BJ (cell line): ENCODE measurements at regions not wholly inside any gene's neighbourhood (a gene's known extent, or its start where the extent isn't known, plus 50 kb on each side); places are given as distances from the start of the nearest gene placed in this dataset.
"Not testable (repeated sequence)": the region's sequence is repeated elsewhere in the genome, so short reads cannot be mapped to it uniquely, and the experiment has no call there.

Experiments used
- CTCF ChIA-PET: fragments of 350-600 bp; formaldehyde crosslinking; extraction: SDS; loops from one replicate; lab custom pipeline; 2021; ENCODE audit warnings: antibody characterized with exemption, inconsistent platforms; lab: Yijun Ruan, JAX
- POLR2A ChIA-PET: fragments of 300-600 bp; sonication (Branson Sonifier 250); formaldehyde crosslinking; extraction: SDS; loops from one replicate; lab custom pipeline; 2021; ENCODE audit warnings: antibody characterized with exemption; lab: Charles Lee
- DNase-seq: peaks from one replicate; pipeline ENCODE4 v3.0.0-alpha.2; 2011; ENCODE audit warnings: low read depth
- H3K27me3 ChIP-seq: 2 replicates; pipeline ENCODE4 v1.6.0; 2011; ENCODE audit warnings: low read length; ENCODE audit not compliant: control insufficient read depth, insufficient read depth
- H3K36me3 ChIP-seq: 2 replicates; pipeline ENCODE4 v1.5.1; 2011; ENCODE audit warnings: low read length; ENCODE audit not compliant: control insufficient read depth, insufficient read depth
- H3K4me3 ChIP-seq: 2 replicates; pipeline ENCODE4 v1.5.1; 2011; ENCODE audit warnings: low read depth, mild to moderate bottlenecking, control low read depth, low read length
- CTCF ChIP-seq: IDR thresholded peaks from 2 replicates; pipeline ENCODE4 v1.5.1; 2011; ENCODE audit warnings: low read depth, mild to moderate bottlenecking, control low read depth, inconsistent platforms, low read length, moderate library complexity; ENCODE audit not compliant: insufficient read depth

DNA sequence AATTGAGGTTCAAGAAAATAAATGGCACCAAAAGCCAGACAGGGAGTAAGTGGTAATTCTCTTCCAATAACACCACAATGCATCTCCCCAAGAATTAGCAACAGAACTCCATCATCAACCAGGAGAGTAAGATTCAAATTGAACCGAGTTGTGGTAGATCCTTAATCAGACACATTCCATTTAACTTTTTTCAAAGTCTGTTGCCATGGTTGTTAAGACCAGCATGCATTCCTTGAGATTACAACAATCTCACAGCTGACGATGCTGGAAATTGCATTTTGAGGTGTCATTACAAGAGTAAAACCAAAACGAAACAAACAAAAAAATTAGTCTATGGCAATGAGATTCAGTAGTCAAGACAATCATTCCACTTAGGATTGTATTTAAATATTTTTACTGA, 78.9 kb upstream of the ZNF462 start:
- DNase-seq = no peak
- no peak overlapping the region for H3K4me3 ChIP-seq
- CTCF ChIA-PET = no interaction called here
- H3K36me3 ChIP-seq = no peaks in the 10 kb centered on the region
- POLR2A ChIA-PET = no interaction called here
- TF ChIP-seq CTCF = no peak
- H3K27me3 ChIP-seq = no peaks in the 10 kb centered on the region

DNA sequence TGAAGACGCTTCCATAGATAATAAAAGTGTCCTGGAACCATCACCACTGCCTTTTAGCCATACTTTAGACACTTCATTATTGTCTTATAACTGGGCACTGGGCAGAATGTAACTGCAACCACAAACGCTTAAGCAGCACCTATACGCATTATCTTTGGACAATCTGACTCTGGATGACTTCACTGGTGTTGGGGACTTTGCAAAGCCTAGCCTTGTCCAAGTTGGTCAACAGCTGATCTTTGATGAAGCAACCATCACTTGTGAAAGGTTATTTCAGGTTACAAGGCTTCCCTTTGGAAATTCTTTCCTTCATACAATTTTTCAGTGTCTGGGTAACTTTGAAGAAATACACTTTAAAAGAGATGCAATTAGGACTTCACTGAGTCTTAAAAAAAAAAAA, 77.8 kb upstream of the ZNF462 start:
- Histone ChIP-seq H3K36me3 (no peaks in the 10 kb centered on the region), H3K4me3 (no peak overlapping the region), H3K27me3 (no peaks in the 10 kb centered on the region)
- POLR2A ChIA-PET = no interaction called here
- no peak for TF ChIP-seq CTCF
- CTCF ChIA-PET = no interaction called here
- DNase-seq = no peak

- CTCF ChIA-PET, H3K27me3 ChIP-seq, POLR2A ChIA-PET, DNase-seq, H3K4me3 ChIP-seq, H3K36me3 ChIP-seq: not testable (repeated sequence)
Measured at GRCh38 chr9:106788021-106788420, 74.9 kb upstream of the ZNF462 start.

DNA sequence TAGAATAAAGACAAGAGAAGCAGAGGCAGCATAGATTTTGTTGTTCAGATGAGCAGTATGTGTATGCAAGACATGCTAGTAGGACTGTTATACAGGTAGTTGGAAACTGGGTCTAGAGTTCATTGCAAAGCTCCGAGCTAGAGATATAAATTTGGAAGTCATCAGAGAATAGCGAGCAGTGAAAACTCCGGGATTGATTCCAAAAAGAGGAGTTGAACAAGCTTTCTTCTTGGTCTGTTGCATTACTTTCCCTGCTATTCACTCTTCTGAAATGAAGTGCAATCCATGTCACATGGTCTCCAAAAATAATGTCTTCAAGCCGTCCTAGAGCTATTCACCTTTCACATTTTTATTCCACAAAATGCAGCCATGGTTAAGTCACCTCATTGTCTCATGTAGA, 67.9 kb upstream of the ZNF462 start:
- Histone ChIP-seq H3K36me3 (no peaks in the 10 kb centered on the region), H3K27me3 (no peaks in the 10 kb centered on the region), H3K4me3 (no peak overlapping the region)
- TF ChIP-seq CTCF = no peak
- ChIA-PET POLR2A (no interaction called here), CTCF (no interaction called here)
- DNase-seq = no peak

GRCh38 chr9:106796771-106797170, 66.2 kb upstream of the ZNF462 start:
- DNase-seq = no peak
- Histone ChIP-seq H3K36me3 (no peaks in the 10 kb centered on the region), H3K4me3 (no peak overlapping the region), H3K27me3 (no peaks in the 10 kb centered on the region)
- CTCF ChIA-PET = no interaction called here
- TF ChIP-seq CTCF = no peak
- POLR2A ChIA-PET = no interaction called here

DNA sequence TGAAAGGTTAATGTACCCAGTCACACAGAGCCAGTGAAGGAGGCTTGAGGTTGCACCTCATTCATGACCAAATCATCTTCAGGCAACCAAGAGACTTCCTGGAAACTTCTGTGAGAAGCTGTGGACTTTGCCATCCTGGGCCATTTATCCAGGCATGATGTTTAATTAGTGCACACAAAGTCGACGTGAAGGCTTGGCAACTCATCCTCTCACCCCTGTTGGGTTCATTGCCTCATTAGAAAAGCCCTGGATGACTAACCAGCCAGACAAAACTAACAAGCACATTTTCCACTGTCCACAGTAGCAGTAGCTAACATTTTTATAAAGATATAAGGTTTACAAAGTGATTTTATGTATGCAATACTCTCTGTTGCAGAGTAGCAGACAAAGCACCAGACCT, 65.7 kb upstream of the ZNF462 start:
- ChIA-PET POLR2A (no interaction called here), CTCF (interaction anchor here (0.7 kb wide), 1 partner anchor 43 kb away, joined by 3 read pairs; no protein-coding TSS in a partner anchor)
- TF ChIP-seq CTCF = no peak
- H3K36me3 ChIP-seq = no peaks in the 10 kb centered on the region
- H3K27me3 ChIP-seq = no peaks in the 10 kb centered on the region
- no peak overlapping the region for H3K4me3 ChIP-seq
- no peak for DNase-seq
